ENCODE measurements at regions not wholly inside any gene's neighbourhood (a gene's known extent, or its start where the extent isn't known, plus 50 kb on each side); places are given as distances from the start of the nearest gene placed in this dataset.
"Not testable (repeated sequence)": the region's sequence is repeated elsewhere in the genome, so short reads cannot be mapped to it uniquely, and the experiment has no call there.

DNA sequence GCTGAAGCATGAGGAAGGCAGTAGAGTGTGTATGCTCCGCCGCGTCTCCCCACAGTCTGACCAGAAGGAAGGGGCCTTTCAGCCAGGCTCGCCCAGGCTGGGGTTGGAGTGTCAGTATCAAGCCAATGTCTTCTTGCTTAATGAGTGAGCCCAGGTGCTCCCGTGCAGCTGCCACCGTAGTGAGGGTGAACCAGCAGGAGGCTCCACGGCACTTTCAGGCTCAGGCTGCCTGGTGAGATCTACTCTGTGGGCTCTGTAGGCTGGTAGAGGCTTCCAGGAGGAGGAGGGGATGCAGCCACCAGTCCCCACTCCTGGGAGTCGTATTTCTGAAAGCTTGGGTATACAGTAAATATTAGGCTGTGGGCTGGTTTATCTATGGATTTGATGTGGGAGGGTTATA is 98.1 kb upstream of the ADCY2 start:
- TF ChIP-seq, protein P1, sequence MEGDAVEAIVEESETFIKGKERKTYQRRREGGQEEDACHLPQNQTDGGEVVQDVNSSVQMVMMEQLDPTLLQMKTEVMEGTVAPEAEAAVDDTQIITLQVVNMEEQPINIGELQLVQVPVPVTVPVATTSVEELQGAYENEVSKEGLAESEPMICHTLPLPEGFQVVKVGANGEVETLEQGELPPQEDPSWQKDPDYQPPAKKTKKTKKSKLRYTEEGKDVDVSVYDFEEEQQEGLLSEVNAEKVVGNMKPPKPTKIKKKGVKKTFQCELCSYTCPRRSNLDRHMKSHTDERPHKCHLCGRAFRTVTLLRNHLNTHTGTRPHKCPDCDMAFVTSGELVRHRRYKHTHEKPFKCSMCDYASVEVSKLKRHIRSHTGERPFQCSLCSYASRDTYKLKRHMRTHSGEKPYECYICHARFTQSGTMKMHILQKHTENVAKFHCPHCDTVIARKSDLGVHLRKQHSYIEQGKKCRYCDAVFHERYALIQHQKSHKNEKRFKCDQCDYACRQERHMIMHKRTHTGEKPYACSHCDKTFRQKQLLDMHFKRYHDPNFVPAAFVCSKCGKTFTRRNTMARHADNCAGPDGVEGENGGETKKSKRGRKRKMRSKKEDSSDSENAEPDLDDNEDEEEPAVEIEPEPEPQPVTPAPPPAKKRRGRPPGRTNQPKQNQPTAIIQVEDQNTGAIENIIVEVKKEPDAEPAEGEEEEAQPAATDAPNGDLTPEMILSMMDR (IDR thresholded peaks at IDR 0.05 in 4 of 5, conservative IDR thresholded peaks at IDR 0.05 in 1 of 5) = not testable (repeated sequence)
- not testable (repeated sequence) for TF ChIP-seq POLR2A (IDR thresholded peaks at IDR 0.05)

Measured in gastrocnemius medialis (tissue), 4 donors.